Activated B cell treated with CpG ODN at 0.5 μM for 24 hours (primary cell): ENCODE measurements at regions not wholly inside any gene's neighbourhood (a gene's known extent, or its start where the extent isn't known, plus 50 kb on each side); places are given as distances from the start of the nearest gene placed in this dataset.

Experiments
- ATAC-seq: fragments of 200-7000 bp; cut with Tn5 transposase; one replicate; pipeline ENCODE4 v1.10.0; 2021; ENCODE audit warnings: low read depth, mild to moderate bottlenecking, moderate library complexity
- CTCF ChIA-PET: fragments of 350-600 bp; sonication (Branson Sonifier 250); formaldehyde crosslinking; loops from one replicate; lab custom pipeline; 2021; ENCODE audit warnings: antibody characterized with exemption; lab: Charles Lee
- POLR2A ChIA-PET: fragments of 350-600 bp; sonication (Branson Sonifier 250); formaldehyde crosslinking; loops from one replicate; lab custom pipeline; 2021; ENCODE audit warnings: antibody characterized with exemption; lab: Charles Lee
- DNase-seq: peaks from one replicate; pipeline ENCODE4 v3.0.0; 2022
- H3K27ac Mint-ChIP-seq: one replicate; pipeline ENCODE4 v1.8.0; 2020; ENCODE audit warnings: mixed read lengths
- H3K27me3 Mint-ChIP-seq: one replicate; pipeline ENCODE4 v1.8.0; 2021; ENCODE audit warnings: mixed read lengths
- H3K36me3 Mint-ChIP-seq: one replicate; pipeline ENCODE4 v1.8.0; 2021; ENCODE audit warnings: low read depth, mixed read lengths
- H3K4me1 Mint-ChIP-seq: one replicate; pipeline ENCODE4 v1.8.0; 2021; ENCODE audit warnings: mixed read lengths
- H3K4me3 Mint-ChIP-seq: one replicate; pipeline ENCODE4 v1.8.0; 2020; ENCODE audit warnings: mild to moderate bottlenecking, mixed read lengths
- H3K9me3 Mint-ChIP-seq: one replicate; pipeline ENCODE4 v1.8.0; 2020; ENCODE audit warnings: mixed read lengths
- CTCF ChIP-seq: fragments of 200-600 bp; IDR thresholded peaks from one replicate; pipeline ENCODE4 v1.8.0; 2022; ENCODE audit warnings: antibody characterized with exemption, mild to moderate bottlenecking
- intact Hi-C: fragments of 100-400 bp; cut with micrococcal nuclease; formaldehyde crosslinking; loops from one replicate; pipeline ENCODE4 v1.15.1; 2024

- POLR2A ChIA-PET: no interaction called here
- no peak overlapping the region for H3K4me3 Mint-ChIP-seq
- CTCF ChIA-PET: no interaction called here
- no peak for ATAC-seq
- no peaks in the 10 kb centered on the region for H3K36me3 Mint-ChIP-seq
- no peak for TF ChIP-seq CTCF
- intact Hi-C loops: no loop called here
- no peak overlapping the region for H3K27ac Mint-ChIP-seq
- H3K27me3 Mint-ChIP-seq: no peaks in the 10 kb centered on the region
- H3K4me1 Mint-ChIP-seq: no peaks in the 10 kb centered on the region
- H3K9me3 Mint-ChIP-seq: no peaks in the 10 kb centered on the region
- no peak for DNase-seq
Measured at GRCh38 chr4:64598066-64598465, 188.8 kb upstream of the TECRL start.

- no peaks in the 10 kb centered on the region for H3K27me3 Mint-ChIP-seq
- CTCF ChIA-PET: no interaction called here
- H3K4me3 Mint-ChIP-seq: no peak overlapping the region
- no peaks in the 10 kb centered on the region for H3K4me1 Mint-ChIP-seq
- POLR2A ChIA-PET: no interaction called here
- no peaks in the 10 kb centered on the region for H3K36me3 Mint-ChIP-seq
- intact Hi-C loops: no loop called here
- ATAC-seq: no peak
- no peak for DNase-seq
- no peak for TF ChIP-seq CTCF
- H3K27ac Mint-ChIP-seq: no peak overlapping the region
- peaks cover under 1% of the 10 kb centered on the region for H3K9me3 Mint-ChIP-seq
Measured at GRCh38 chr4:64594723-64595122, 185.5 kb upstream of the TECRL start.

GRCh38 chr4:64588507-64588906 is 179.3 kb upstream of the TECRL start:
- peaks cover 5% of the 10 kb centered on the region for H3K9me3 Mint-ChIP-seq
- ChIA-PET POLR2A (no interaction called here), CTCF (no interaction called here)
- DNase-seq (no peak), ATAC-seq (no peak)
- H3K4me3 Mint-ChIP-seq: no peak overlapping the region
- intact Hi-C loops: no loop called here
- no peak for TF ChIP-seq CTCF
- H3K27me3 Mint-ChIP-seq: no peaks in the 10 kb centered on the region
- H3K36me3 Mint-ChIP-seq: no peaks in the 10 kb centered on the region
- no peak overlapping the region for H3K27ac Mint-ChIP-seq
- no peaks in the 10 kb centered on the region for H3K4me1 Mint-ChIP-seq

GRCh38 chr4:64584981-64585557 is 175.8 kb upstream of the TECRL start:
- intact Hi-C loops: no loop called here
- Mint-ChIP-seq H3K27me3 (no peaks in the 10 kb centered on the region), H3K4me1 (no peaks in the 10 kb centered on the region), H3K4me3 (no peak overlapping the region), H3K27ac (no peak overlapping the region), H3K9me3 (peaks cover 5% of the 10 kb centered on the region), H3K36me3 (no peaks in the 10 kb centered on the region)
- ChIA-PET CTCF (interaction anchor here (1.0 kb wide), 1 partner anchor 58 kb away, joined by 3 read pairs; no protein-coding TSS in a partner anchor), POLR2A (no interaction called here)
- no peak for TF ChIP-seq CTCF
- no peak for DNase-seq
- no peak for ATAC-seq

- Mint-ChIP-seq H3K9me3 (no peaks in the 10 kb centered on the region), H3K27me3 (no peaks in the 10 kb centered on the region), H3K36me3 (no peaks in the 10 kb centered on the region), H3K4me3 (no peak overlapping the region), H3K27ac (no peak overlapping the region), H3K4me1 (no peaks in the 10 kb centered on the region)
- ChIA-PET CTCF (interaction anchor here (1.0 kb wide), 1 partner anchor 57 kb away, joined by 3 read pairs; no protein-coding TSS in a partner anchor), POLR2A (no interaction called here)
- intact Hi-C loops: no loop called here
- TF ChIP-seq CTCF: no peak
- DNase-seq (no peak), ATAC-seq (no peak)
Measured at GRCh38 chr4:64584125-64584524, 174.9 kb upstream of the TECRL start.
